ENCODE measurements at regions not wholly inside any gene's neighbourhood (a gene's known extent, or its start where the extent isn't known, plus 50 kb on each side); places are given as distances from the start of the nearest gene placed in this dataset.

GRCh38 chr10:4215963-4216575, 431.1 kb upstream of the KLF6 start:
- DNase-seq (ENCODE audit: extremely low read depth in 1 of 2, low read depth in 1 of 2) = no peak

- no peak for DNase-seq (ENCODE audit: extremely low read depth in 1 of 2, low read depth in 1 of 2)
Observed at GRCh38 chr10:4215485-4215884, 430.5 kb upstream of the KLF6 start.

GRCh38 chr10:4214908-4215307, 429.9 kb upstream of the KLF6 start:
- no peak for DNase-seq (ENCODE audit: extremely low read depth in 1 of 2, low read depth in 1 of 2)

GRCh38 chr10:4213441-4213840, 428.4 kb upstream of the KLF6 start:
- DNase-seq (ENCODE audit: extremely low read depth in 1 of 2, low read depth in 1 of 2) = no peak

DNA sequence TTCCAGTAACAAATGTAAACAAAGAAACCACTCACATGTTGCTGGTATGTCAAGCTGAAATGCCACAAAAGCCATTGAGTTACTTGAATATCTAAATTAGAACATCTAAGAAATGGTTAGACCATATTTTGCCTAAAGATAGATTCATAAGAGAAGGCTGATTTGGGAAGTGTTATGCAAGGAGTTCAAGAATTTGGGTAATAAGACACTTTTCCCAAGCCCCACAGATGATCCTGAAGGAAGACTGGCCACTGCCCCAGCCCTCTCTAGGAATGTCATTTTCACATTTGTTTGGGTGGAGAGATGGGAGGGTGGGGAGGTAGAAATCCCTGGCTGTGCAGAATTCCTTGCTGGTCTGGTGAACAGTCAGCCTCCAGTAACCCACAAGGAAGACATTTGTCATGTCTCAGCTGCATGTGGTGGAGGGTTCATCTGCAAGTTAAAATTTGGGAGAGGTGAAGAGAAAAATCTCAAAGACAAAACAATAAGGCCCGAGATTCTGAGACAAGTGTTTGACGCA, 427.2 kb upstream of the KLF6 start:
- no peak for DNase-seq (ENCODE audit: extremely low read depth in 1 of 2, low read depth in 1 of 2)

- DNase-seq (ENCODE audit: extremely low read depth in 1 of 2, low read depth in 1 of 2) = no peak
Observed at GRCh38 chr10:4208499-4208898, 423.5 kb upstream of the KLF6 start.

DNA sequence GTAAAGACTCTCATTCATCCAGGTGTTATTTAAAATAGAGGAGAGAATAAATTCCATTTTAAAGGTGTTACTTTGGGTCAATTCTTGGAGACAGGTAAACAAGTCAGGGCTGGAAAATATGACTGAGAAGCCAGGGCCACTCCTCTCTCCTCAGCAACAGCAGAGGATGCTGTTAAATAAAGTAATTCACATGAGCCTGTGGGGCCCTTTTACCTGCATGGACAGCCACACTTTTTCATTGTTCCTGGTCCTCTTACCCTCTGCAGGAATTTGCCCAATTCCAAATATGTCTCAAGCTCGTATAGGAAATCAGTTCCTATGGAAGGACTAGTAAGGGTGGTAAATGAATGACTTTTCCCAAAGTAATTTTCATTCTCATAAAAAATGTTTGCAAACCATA, 420.1 kb upstream of the KLF6 start:
- no peak for DNase-seq (ENCODE audit: extremely low read depth in 1 of 2, low read depth in 1 of 2)

DNA sequence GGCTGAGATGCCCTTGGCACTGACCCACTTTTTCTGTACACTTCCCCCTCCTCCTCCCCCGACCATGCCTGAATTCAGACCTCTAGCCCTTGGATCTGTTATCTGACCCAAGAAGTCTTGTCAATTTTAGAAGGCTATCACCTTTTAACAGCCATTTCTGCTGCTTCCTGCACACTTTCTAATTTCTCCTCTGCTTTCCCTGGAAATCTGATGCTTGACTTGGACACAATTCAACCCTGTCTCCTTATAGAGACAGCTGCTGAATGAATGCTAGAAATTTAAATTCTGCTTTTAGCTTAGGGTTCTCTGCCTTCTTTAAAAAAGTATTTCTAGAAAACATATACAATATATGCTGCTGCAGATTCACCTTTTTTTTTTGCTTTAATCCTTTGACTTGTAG, 417.9 kb upstream of the KLF6 start:
- DNase-seq (ENCODE audit: extremely low read depth in 1 of 2, low read depth in 1 of 2) = no peak

DNA sequence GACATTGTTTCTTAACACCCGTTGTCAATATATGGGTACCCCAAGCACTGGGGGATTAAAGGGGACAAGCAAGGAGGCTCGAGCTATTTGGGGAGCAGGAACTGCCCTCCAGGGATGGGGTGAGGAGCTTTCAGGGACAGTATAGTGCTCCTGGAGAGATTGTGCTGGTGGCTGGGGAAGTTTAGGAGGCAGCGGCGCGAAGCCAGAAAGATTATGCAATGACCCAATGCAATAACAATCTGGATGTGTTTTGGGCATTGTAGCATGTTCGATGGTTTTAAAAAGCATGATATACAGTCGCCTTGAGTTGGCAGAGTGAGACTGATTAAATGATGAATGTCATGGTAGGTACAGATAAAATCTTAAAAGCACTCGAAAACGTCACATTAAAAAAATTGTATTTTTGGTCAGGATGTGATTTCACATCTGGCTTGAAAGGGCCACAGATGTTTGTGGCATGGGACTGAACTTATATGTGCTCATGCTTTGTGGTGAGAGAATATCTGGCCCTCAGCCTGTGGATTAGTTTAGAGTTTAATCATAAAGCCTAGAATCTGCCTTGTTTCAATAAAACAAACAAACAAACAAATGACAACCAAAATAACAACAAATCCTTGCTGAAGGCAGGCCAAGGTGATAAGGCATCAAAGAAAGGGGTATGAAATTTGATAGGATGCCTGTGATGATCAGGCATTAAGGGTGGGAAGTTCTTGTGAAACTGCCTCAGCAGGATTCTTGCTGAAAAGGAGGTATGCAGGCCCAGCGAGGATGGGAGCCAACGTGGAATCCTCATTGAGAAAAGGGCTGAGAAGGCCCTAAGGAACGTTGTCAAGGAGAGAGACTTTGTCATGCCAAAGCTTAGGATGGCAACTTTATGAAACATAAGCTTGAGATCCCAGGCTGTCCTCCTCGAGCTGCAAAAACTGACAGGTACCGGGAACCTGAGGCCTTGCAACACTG, 417.1 kb upstream of the KLF6 start:
- no peak for DNase-seq (ENCODE audit: extremely low read depth in 1 of 2, low read depth in 1 of 2)

- DNase-seq (ENCODE audit: extremely low read depth in 1 of 2, low read depth in 1 of 2) = no peak
Observed at GRCh38 chr10:4199196-4199595, 414.2 kb upstream of the KLF6 start.

GRCh38 chr10:4198216-4198615, 413.2 kb upstream of the KLF6 start:
- DNase-seq (ENCODE audit: extremely low read depth in 1 of 2, low read depth in 1 of 2) = no peak

DNA sequence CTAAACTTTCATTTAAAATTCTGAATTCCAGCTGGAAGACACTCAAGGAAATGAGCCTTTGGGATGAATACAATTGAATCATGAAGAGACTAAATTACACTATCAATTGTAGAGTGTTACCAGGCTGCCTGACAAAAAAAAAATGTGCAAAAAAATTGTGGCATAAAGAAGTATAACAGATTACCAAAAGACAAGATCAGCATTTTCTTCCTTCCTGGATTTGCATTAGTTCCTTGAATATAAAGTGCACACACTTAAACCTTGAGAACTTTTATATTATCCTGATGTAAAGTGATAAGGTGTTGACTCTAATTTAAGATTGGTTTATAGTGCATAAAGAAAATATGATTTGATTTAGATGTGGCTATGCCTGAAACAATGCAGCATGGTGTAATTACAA, 412.7 kb upstream of the KLF6 start:
- no peak for DNase-seq (ENCODE audit: extremely low read depth in 1 of 2, low read depth in 1 of 2)

DNA sequence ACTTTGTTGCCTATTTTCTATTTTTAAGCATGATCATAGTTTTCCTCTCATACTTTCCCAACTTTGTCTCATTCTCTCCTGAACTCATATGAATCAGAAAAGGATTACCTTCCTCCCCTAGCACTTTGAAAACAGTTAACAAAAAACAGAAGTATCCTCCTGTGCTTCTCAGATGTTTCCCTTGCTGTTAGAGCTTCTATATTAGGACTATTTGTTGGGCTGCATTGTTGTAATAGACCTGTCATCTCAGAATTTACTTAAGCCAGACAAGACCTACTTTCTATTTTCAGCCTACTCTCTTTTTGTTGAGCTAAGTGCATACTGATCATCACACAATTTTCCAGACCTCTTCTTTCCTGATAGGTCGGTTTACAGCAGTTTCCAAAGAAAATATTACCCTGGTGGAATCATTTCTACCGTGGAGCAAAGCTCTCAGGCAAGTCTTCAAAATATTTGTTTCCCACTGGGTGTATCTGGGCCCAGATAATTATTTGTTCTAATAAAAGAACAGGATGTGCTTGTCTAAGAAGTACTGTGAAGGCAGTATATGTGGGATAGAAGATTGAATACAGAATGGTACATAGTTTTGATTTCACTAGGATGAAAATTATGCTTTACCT, 411.9 kb upstream of the KLF6 start:
- DNase-seq (ENCODE audit: extremely low read depth in 1 of 2, low read depth in 1 of 2) = no peak

DNA sequence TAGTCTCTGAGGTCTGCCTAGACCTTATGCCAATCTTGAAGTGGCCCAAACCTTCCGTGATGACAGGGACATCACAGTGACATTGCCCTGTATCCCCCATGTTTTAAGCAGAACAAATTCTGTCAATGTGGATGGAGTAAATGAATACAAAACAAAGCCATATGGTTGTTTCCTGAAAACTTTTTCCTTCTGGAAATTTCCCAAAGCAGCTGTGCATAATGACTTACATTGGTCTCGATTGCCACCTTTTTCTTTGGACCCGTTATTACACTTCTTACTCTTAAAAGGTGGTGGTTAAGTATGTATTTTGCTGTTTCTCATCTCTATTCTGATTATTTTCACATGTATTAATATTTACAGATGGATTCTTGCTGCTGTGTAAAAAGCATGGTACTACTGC, 411.2 kb upstream of the KLF6 start:
- DNase-seq (ENCODE audit: extremely low read depth in 1 of 2, low read depth in 1 of 2) = no peak

- no peak for DNase-seq (ENCODE audit: extremely low read depth in 1 of 2, low read depth in 1 of 2)
Observed at GRCh38 chr10:4195213-4195612, 410.2 kb upstream of the KLF6 start.

GRCh38 chr10:4194231-4194630, 409.2 kb upstream of the KLF6 start:
- no peak for DNase-seq (ENCODE audit: extremely low read depth in 1 of 2, low read depth in 1 of 2)

DNA sequence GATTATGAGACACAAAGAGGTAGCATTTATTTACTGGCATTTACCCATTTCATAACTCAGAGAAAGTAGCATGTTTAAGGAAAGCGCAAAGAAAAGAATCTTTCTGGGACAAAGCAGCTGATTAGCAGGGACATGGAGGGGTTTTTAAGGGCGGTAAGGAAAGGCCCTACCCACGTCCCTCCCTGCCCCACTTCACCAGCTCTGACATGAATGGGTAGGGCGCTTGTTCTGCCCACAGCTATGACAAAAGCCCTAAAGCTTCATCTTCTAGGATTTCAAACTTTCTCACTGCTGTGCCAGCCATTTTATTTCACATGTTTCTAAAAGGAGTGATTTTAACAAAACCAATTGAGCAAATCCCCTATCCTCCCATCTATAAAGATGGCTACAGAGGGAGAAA, 406.9 kb upstream of the KLF6 start:
- DNase-seq (ENCODE audit: extremely low read depth in 1 of 2, low read depth in 1 of 2) = no peak

GRCh38 chr10:4191354-4191753, 406.3 kb upstream of the KLF6 start:
- no peak for DNase-seq (ENCODE audit: extremely low read depth in 1 of 2, low read depth in 1 of 2)

DNA sequence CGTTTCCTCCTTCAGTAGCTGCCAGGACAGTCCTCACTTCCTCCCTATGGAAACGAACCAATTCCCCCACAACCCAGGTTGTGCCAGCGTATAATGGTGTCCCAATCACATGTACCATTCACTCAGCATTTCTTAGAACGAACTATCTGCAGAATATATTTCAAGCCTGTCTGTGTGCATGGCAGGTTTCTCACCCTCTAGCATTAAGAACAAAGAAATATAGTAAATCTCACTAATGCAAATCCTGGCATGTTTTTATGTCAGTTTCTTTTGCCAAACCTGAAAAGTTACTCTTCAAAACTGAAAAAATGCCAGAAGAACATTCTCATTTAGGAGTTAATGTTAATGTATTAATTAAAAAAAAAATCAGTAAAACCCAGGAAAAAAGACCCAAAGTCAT, 405.9 kb upstream of the KLF6 start:
- no peak for DNase-seq (ENCODE audit: extremely low read depth in 1 of 2, low read depth in 1 of 2)

- DNase-seq (ENCODE audit: extremely low read depth in 1 of 2, low read depth in 1 of 2) = no peak
Observed at GRCh38 chr10:4189281-4189680, 404.3 kb upstream of the KLF6 start.

GRCh38 chr10:4188406-4188805, 403.4 kb upstream of the KLF6 start:
- DNase-seq (ENCODE audit: extremely low read depth in 1 of 2, low read depth in 1 of 2) = no peak

All from stimulated activated CD8-positive, alpha-beta memory T cell treated with anti-CD3 and anti-CD28 coated beads, Interleukin-7, amount 100 ng/mL, for 48 hours (primary cell).